ENCODE measurements at regions not wholly inside any gene's neighbourhood (a gene's known extent, or its start where the extent isn't known, plus 50 kb on each side); places are given as distances from the start of the nearest gene placed in this dataset.

DNA sequence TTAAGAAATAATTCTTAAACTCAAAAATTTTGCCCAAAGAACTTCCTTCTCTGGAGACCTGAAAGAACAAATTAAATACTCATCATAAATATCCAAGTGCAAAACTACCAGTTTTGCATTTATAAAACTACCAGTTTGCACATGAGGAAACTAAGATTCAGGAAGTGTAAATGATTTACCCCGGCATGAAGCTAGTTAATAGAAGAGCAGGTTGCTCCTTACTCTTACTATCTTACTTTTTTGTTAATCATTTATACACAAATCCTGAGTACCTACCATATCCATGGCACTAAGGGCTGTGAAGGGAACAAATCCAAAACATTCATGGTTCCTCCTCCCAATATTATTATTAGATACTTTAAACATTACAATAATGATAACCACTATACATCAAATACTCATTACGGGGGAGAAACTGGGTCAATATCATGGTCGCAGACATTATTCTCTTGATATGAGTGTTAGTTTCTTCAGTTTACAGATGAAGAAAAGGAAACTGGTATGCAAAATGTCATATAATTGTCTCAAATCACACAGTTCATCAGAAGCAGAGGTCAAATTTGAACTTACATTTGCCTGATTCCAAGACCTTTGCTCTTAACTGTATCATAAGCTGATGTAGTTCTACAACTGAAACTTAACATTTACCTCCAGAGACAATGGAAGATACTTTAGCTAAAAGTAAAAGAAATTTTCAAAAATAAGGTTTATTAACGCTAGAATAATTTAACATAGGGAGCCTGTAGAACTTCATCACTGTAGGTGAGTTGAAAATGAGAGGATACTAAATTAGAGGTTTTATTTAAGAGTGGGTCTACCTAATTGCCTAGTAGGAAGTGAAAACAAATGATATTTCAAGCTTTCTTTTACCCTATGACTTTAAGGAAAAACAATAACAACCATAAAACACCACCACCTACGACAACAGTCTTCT is 74.5 kb downstream of the FAM76B start:
- intact Hi-C loops (cut with DNase I, micrococcal nuclease): no loop called here
- Histone ChIP-seq H3K4me1 (ENCODE audit: insufficient read depth, low read length) (peaks cover 9% of the 10 kb centered on the region), H3K27ac (ENCODE audit: low read depth in 1 of 2, low read length in 2 of 2) (no peak overlapping the region), H3K9me3 (ENCODE audit: control insufficient read depth in 1 of 2, insufficient read depth in 1 of 2, low read length in 2 of 2) (no peaks in the 10 kb centered on the region), H3K4me3 (ENCODE audit: low read length) (no peak overlapping the region), H3K27me3 (ENCODE audit: control insufficient read depth in 1 of 2, insufficient read depth in 2 of 2, low read length in 2 of 2) (no peaks in the 10 kb centered on the region), H3K36me3 (ENCODE audit: insufficient read depth, low read length) (no peaks in the 10 kb centered on the region)
- Mint-ChIP-seq H3K4me3 (no peak overlapping the region), H3K9me3 (no peaks in the 10 kb centered on the region), H3K36me3 (ENCODE audit: low read depth) (no peaks in the 10 kb centered on the region), H3K4me1 (ENCODE audit: low read depth) (peaks cover 33% of the 10 kb centered on the region), H3K27ac (peak overlapping the region; percentile 50), H3K27me3 (peaks cover 6% of the 10 kb centered on the region)
- TF ChIP-seq, protein P1, sequence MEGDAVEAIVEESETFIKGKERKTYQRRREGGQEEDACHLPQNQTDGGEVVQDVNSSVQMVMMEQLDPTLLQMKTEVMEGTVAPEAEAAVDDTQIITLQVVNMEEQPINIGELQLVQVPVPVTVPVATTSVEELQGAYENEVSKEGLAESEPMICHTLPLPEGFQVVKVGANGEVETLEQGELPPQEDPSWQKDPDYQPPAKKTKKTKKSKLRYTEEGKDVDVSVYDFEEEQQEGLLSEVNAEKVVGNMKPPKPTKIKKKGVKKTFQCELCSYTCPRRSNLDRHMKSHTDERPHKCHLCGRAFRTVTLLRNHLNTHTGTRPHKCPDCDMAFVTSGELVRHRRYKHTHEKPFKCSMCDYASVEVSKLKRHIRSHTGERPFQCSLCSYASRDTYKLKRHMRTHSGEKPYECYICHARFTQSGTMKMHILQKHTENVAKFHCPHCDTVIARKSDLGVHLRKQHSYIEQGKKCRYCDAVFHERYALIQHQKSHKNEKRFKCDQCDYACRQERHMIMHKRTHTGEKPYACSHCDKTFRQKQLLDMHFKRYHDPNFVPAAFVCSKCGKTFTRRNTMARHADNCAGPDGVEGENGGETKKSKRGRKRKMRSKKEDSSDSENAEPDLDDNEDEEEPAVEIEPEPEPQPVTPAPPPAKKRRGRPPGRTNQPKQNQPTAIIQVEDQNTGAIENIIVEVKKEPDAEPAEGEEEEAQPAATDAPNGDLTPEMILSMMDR (IDR thresholded peaks at IDR 0.05): no peak
- ATAC-seq (ENCODE audit: poor library complexity): no peak
- no peak for DNase-seq
- ChIA-PET CTCF (interaction anchor here (0.9 to 1.3 kb wide), 5 partner anchors 9 to 562 kb away, joined by 3 to 6 read pairs (median 3); no protein-coding TSS in a partner anchor), POLR2A (interaction anchor here (0.7 to 1.6 kb wide), 6 partner anchors 10 to 626 kb away, joined by 3 to 6 read pairs (median 4); partner anchors contain the start of genes ENDOD1 and SESN3)

DNA sequence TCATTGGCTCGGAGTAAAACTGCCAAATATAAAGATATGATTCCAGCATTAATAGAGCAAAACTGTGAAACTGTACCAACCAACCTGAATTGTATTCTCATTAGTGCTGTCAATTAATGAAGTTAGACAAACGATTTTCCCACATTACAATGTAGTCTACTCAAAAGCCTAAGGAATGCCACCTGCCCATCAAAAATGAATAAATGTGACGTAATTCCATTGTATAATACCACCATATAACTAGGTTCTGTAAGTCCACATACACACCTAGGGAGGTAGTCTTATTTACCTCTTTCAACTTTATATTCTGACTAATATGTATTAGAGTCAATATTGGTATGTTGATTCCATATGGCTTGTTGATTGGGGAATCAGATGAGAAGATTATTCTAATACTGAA is 76.2 kb downstream of the FAM76B start:
- H3K36me3 ChIP-seq (ENCODE audit: insufficient read depth, low read length): no peaks in the 10 kb centered on the region
- POLR2A ChIA-PET: no interaction called here
- TF ChIP-seq, protein P1 (IDR thresholded peaks at IDR 0.05): no peak
- Mint-ChIP-seq H3K27me3 (peaks cover 6% of the 10 kb centered on the region), H3K9me3 (no peaks in the 10 kb centered on the region), H3K36me3 (ENCODE audit: low read depth) (no peaks in the 10 kb centered on the region), H3K4me1 (ENCODE audit: low read depth) (peaks cover 22% of the 10 kb centered on the region), H3K27ac (no peak overlapping the region), H3K4me3 (no peak overlapping the region)
- no peaks in the 10 kb centered on the region for H3K27me3 ChIP-seq (ENCODE audit: control insufficient read depth in 1 of 2, insufficient read depth in 2 of 2, low read length in 2 of 2)
- peaks cover 6% of the 10 kb centered on the region for H3K4me1 ChIP-seq (ENCODE audit: insufficient read depth, low read length)
- DNase-seq (no peak), ATAC-seq (ENCODE audit: poor library complexity) (no peak)
- H3K9me3 ChIP-seq (ENCODE audit: control insufficient read depth in 1 of 2, insufficient read depth in 1 of 2, low read length in 2 of 2): no peaks in the 10 kb centered on the region
- CTCF ChIA-PET: no interaction called here
- H3K27ac ChIP-seq (ENCODE audit: low read depth in 1 of 2, low read length in 2 of 2): no peak overlapping the region
- intact Hi-C loops (cut with DNase I, micrococcal nuclease): no loop called here
- no peak overlapping the region for H3K4me3 ChIP-seq (ENCODE audit: low read length)

DNA sequence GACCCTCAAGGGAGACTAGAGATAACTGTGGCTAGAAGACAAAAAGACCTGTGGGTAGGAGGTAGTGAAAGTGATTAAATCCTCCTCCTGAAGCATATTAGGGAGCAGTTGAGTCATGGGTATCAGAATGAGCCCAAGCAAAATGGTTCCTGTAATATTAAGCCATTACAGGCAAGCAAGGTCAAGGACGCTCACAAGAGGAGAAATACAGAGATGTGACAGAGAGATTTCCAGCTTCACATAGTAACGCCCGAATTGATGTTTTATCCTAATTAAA is 77.7 kb downstream of the FAM76B start:
- Mint-ChIP-seq H3K9me3 (no peaks in the 10 kb centered on the region), H3K4me1 (ENCODE audit: low read depth) (peaks cover 16% of the 10 kb centered on the region), H3K36me3 (ENCODE audit: low read depth) (no peaks in the 10 kb centered on the region), H3K27me3 (peaks cover 6% of the 10 kb centered on the region), H3K4me3 (no peak overlapping the region), H3K27ac (no peak overlapping the region)
- ChIA-PET CTCF (no interaction called here), POLR2A (interaction anchor here (0.9 to 2.0 kb wide), 2 partner anchors 16 to 480 kb away, joined by 3 to 12 read pairs; partner anchors contain the start of gene SESN3)
- DNase-seq (no peak), ATAC-seq (ENCODE audit: poor library complexity) (no peak)
- no peak overlapping the region for H3K4me3 ChIP-seq (ENCODE audit: low read length)
- H3K27ac ChIP-seq (ENCODE audit: low read depth in 1 of 2, low read length in 2 of 2): no peak overlapping the region
- intact Hi-C loops (cut with DNase I, micrococcal nuclease): no loop called here
- peaks cover 6% of the 10 kb centered on the region for H3K4me1 ChIP-seq (ENCODE audit: insufficient read depth, low read length)
- H3K36me3 ChIP-seq (ENCODE audit: insufficient read depth, low read length): no peaks in the 10 kb centered on the region
- no peaks in the 10 kb centered on the region for H3K9me3 ChIP-seq (ENCODE audit: control insufficient read depth in 1 of 2, insufficient read depth in 1 of 2, low read length in 2 of 2)
- TF ChIP-seq, protein P1 (IDR thresholded peaks at IDR 0.05): no peak
- no peaks in the 10 kb centered on the region for H3K27me3 ChIP-seq (ENCODE audit: control insufficient read depth in 1 of 2, insufficient read depth in 2 of 2, low read length in 2 of 2)
